GM21381 (cell line): ENCODE measurements at regions not wholly inside any gene's neighbourhood (a gene's known extent, or its start where the extent isn't known, plus 50 kb on each side); places are given as distances from the start of the nearest gene placed in this dataset.
"Not testable (repeated sequence)": the region's sequence is repeated elsewhere in the genome, so short reads cannot be mapped to it uniquely, and the experiment has no call there.

Experiments
- ATAC-seq: cut with Tn5 transposase; IDR thresholded peaks from one replicate; pipeline ENCODE4 v1.9.1; 2021; ENCODE audit warnings: mild to moderate bottlenecking, moderate library complexity; ENCODE audit not compliant: unreplicated experiment

- ATAC-seq = no peak
These were observed 164.9 kb upstream of the USP25 start for GRCh38 chr21:15564907-15565306.

- ATAC-seq = no peak
These were observed 163.1 kb upstream of the USP25 start for GRCh38 chr21:15566703-15567102.

- no peak for ATAC-seq
These were observed 162.6 kb upstream of the USP25 start for GRCh38 chr21:15567191-15567590.

GRCh38 chr21:15568516-15568915 is 161.3 kb upstream of the USP25 start:
- no peak for ATAC-seq

- no peak for ATAC-seq
These were observed 142.9 kb upstream of the USP25 start for GRCh38 chr21:15586752-15587427.

- ATAC-seq = no peak
These were observed 137.4 kb upstream of the USP25 start for GRCh38 chr21:15592271-15592860.

- no peak for ATAC-seq
These were observed 136.8 kb upstream of the USP25 start for GRCh38 chr21:15592957-15593356.

GRCh38 chr21:15601390-15601789 is 128.4 kb upstream of the USP25 start:
- ATAC-seq = no peak

GRCh38 chr21:15604413-15604812 is 125.4 kb upstream of the USP25 start:
- ATAC-seq = no peak

GRCh38 chr21:15614766-15615165 is 115.0 kb upstream of the USP25 start:
- ATAC-seq = no peak

- no peak for ATAC-seq
These were observed 112.8 kb upstream of the USP25 start for GRCh38 chr21:15616864-15617574.

GRCh38 chr21:15617964-15618363 is 111.8 kb upstream of the USP25 start:
- no peak for ATAC-seq

GRCh38 chr21:15620892-15621291 is 108.9 kb upstream of the USP25 start:
- ATAC-seq = no peak

GRCh38 chr21:15624646-15625045 is 105.1 kb upstream of the USP25 start:
- ATAC-seq = no peak

- ATAC-seq = no peak
These were observed 104.4 kb upstream of the USP25 start for GRCh38 chr21:15625363-15625762.

- ATAC-seq = no peak
These were observed 103.8 kb upstream of the USP25 start for GRCh38 chr21:15626031-15626430.

GRCh38 chr21:15627011-15627410 is 102.8 kb upstream of the USP25 start:
- no peak for ATAC-seq

- ATAC-seq = no peak
These were observed 102.0 kb upstream of the USP25 start for GRCh38 chr21:15627823-15628222.

GRCh38 chr21:15631342-15631741 is 98.4 kb upstream of the USP25 start:
- no peak for ATAC-seq

GRCh38 chr21:15634541-15634940 is 95.2 kb upstream of the USP25 start:
- ATAC-seq = not testable (repeated sequence)

GRCh38 chr21:15638856-15639549 is 90.8 kb upstream of the USP25 start:
- ATAC-seq = no peak

GRCh38 chr21:15640113-15640512 is 89.7 kb upstream of the USP25 start:
- ATAC-seq = not testable (repeated sequence)
